GM23248 (cell line): ENCODE measurements at regions not wholly inside any gene's neighbourhood (a gene's known extent, or its start where the extent isn't known, plus 50 kb on each side); places are given as distances from the start of the nearest gene placed in this dataset.
A peak's percentile ranks its signal among the peaks of the same experiment; 100 is the strongest.

Experiments
- DNase-seq: peaks from one replicate; pipeline ENCODE4 v3.0.0-alpha.2; 2015
- H2AFZ ChIP-seq: fragments of 200-600 bp; sonication (generic); 2 replicates; pipeline ENCODE4 v1.6.1; 2016; ENCODE audit warnings: antibody characterized with exemption
- H3F3A ChIP-seq: fragments of 200-600 bp; sonication (generic); 2 replicates; pipeline ENCODE4 v1.6.1; 2016; ENCODE audit warnings: mild to moderate bottlenecking, antibody characterized with exemption, mixed run types; ENCODE audit not compliant: insufficient read depth
- H3K27ac ChIP-seq: fragments of 200-600 bp; sonication (generic); 2 replicates; pipeline ENCODE4 v1.5.1; 2016; ENCODE audit warnings: mild to moderate bottlenecking
- H3K27me3 ChIP-seq: fragments of 200-600 bp; sonication (generic); replicated peaks from 2 replicates; pipeline ENCODE4 v1.6.1; 2016; ENCODE audit warnings: mild to moderate bottlenecking; ENCODE audit not compliant: insufficient read depth
- H3K36me3 ChIP-seq: fragments of 200-600 bp; sonication (generic); 2 replicates; pipeline ENCODE4 v1.6.1; 2016; ENCODE audit warnings: low read depth, mild to moderate bottlenecking
- H3K4me1 ChIP-seq: fragments of 200-600 bp; sonication (generic); 2 replicates; pipeline ENCODE4 v1.6.1; 2016; ENCODE audit warnings: mild to moderate bottlenecking; ENCODE audit not compliant: insufficient read depth
- H3K4me2 ChIP-seq: fragments of 200-600 bp; sonication (generic); one replicate; pipeline ENCODE4 v1.6.1; 2016; ENCODE audit warnings: mild to moderate bottlenecking; ENCODE audit not compliant: unreplicated experiment
- H3K4me3 ChIP-seq: fragments of 200-600 bp; sonication (generic); 2 replicates; pipeline ENCODE4 v1.5.1; 2016; ENCODE audit warnings: mild to moderate bottlenecking
- H3K79me2 ChIP-seq: fragments of 200-600 bp; sonication (generic); 2 replicates; pipeline ENCODE4 v1.6.1; 2016; ENCODE audit warnings: mild to moderate bottlenecking; ENCODE audit not compliant: insufficient read depth
- H3K9ac ChIP-seq: fragments of 200-600 bp; sonication (generic); 2 replicates; pipeline ENCODE4 v1.6.1; 2016; ENCODE audit warnings: mild to moderate bottlenecking
- H3K9me2 ChIP-seq: fragments of 200-600 bp; sonication (generic); 2 replicates; pipeline ENCODE4 v1.6.1; 2016; ENCODE audit warnings: mixed run types, mild to moderate bottlenecking, moderate library complexity; ENCODE audit not compliant: insufficient read depth
- H3K9me3 ChIP-seq: fragments of 200-600 bp; sonication (generic); one replicate; pipeline ENCODE4 v1.6.1; 2017; ENCODE audit warnings: low read depth
- H4K20me1 ChIP-seq: fragments of 200-600 bp; sonication (generic); 2 replicates; pipeline ENCODE4 v1.6.0; 2016; ENCODE audit not compliant: insufficient read depth
- EZH2 ChIP-seq: fragments of 200-600 bp; sonication (generic); IDR thresholded peaks from 2 replicates; pipeline ENCODE4 v1.6.1; 2018; ENCODE audit warnings: antibody characterized with exemption, mild to moderate bottlenecking; ENCODE audit not compliant: insufficient read depth, poor library complexity, severe bottlenecking
- EZH2phosphoT487 ChIP-seq: fragments of 200-600 bp; sonication (generic); IDR thresholded peaks from 2 replicates; pipeline ENCODE4 v1.6.1; 2018; ENCODE audit warnings: antibody characterized with exemption, moderate library complexity, mild to moderate bottlenecking, low read depth; ENCODE audit not compliant: insufficient read depth
- WGBS, 2 experiments: methylation state at CpG; one replicate each; pipeline ENCODE4 v1.1.6; 2015 to 2017; ENCODE audit warnings: low lambda C conversion rate in 2 of 2, low coverage in 1 of 2; ENCODE audit errors: missing lambda C conversion rate in 2 of 2; 5-methylcytosine and 5-hydroxymethylcytosine counted together
- in situ Hi-C: fragments of 300-500 bp; cut with MboI; formaldehyde crosslinking; loops from 2 replicates; pipeline ENCODE4 v1.15.0; 2020

DNA sequence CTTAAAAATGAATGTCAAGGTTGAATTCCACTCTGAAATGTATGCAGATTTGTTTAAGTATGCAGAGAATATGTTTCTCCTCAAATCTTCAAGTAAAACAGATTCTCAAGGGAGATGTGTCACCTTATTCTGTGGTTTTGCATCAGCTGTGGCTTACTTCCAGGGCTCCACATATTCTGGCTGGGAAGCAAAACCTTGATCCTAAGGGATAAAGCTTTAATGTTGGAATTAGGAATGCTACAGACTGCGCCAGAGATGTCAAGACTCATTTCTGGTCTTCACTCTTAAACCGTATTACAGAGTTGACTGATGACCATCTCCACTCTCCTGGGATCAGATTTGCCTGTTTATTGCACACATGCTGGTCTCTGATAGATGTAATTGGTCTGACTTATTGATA is 143.9 kb upstream of the DIPK2B start:
- no peaks in the 10 kb centered on the region for H3K9me3 ChIP-seq
- DNase-seq = peak; percentile 78
- no peaks in the 10 kb centered on the region for H3K79me2 ChIP-seq
- no peak overlapping the region for H2AFZ ChIP-seq
- no peaks in the 10 kb centered on the region for H4K20me1 ChIP-seq
- H3K4me2 ChIP-seq = no peak overlapping the region
- H3K9me2 ChIP-seq = no peaks in the 10 kb centered on the region
- no peaks in the 10 kb centered on the region for H3K36me3 ChIP-seq
- H3K27me3 ChIP-seq = no peaks in the 10 kb centered on the region
- H3K4me1 ChIP-seq = peaks cover 38% of the 10 kb centered on the region
- H3K4me3 ChIP-seq = no peak overlapping the region
- 0 to 7% methylated on average over 2 of the region's 2 CpGs for whole genome bisulfite sequencing, 2 experiments
- no peak overlapping the region for H3K9ac ChIP-seq
- no peak for TF ChIP-seq EZH2phosphoT487
- no peak for TF ChIP-seq EZH2
- peaks cover 51% of the 10 kb centered on the region for H3F3A ChIP-seq
- in situ Hi-C loops = loop anchor here (25.0 kb wide), 1 partner anchor 1068 kb away; no protein-coding TSS in a partner anchor
- H3K27ac ChIP-seq = peak overlapping the region; percentile 54

DNA sequence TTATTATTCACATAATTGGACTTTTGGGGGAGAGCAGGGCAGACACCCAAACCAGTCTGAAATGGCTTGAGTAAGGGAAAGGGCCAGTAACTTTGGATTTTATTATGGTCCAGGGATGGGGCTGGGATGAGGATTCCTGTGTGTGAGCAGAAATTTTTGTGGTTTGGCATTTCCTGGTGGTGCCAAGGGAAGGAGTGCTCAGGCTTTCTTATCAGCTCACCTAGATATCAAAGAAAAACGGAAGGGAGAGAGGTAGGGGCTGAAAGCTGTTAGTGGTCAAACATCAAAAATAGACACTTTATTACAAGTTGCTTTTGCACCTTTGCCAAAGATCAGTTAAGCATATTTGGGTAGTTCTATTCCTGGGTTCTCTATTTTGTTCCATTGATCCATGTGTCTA is 128.5 kb upstream of the DIPK2B start:
- WGBS, 2 experiments = 60 to 85% methylated on average over 1 of the region's 1 CpG
- DNase-seq = no peak
- H3K36me3 ChIP-seq = no peaks in the 10 kb centered on the region
- TF ChIP-seq EZH2phosphoT487 = no peak
- TF ChIP-seq EZH2 = no peak
- H3K4me2 ChIP-seq = no peak overlapping the region
- H2AFZ ChIP-seq = no peak overlapping the region
- H3K27me3 ChIP-seq = no peaks in the 10 kb centered on the region
- H4K20me1 ChIP-seq = no peaks in the 10 kb centered on the region
- H3K9me2 ChIP-seq = no peaks in the 10 kb centered on the region
- in situ Hi-C loops = loop anchor here (25.0 kb wide), 1 partner anchor 1083 kb away; no protein-coding TSS in a partner anchor
- H3K4me1 ChIP-seq = no peaks in the 10 kb centered on the region; the same call in 1 of the 2 replicates
- H3K9ac ChIP-seq = no peak overlapping the region
- H3K4me3 ChIP-seq = no peak overlapping the region
- no peaks in the 10 kb centered on the region for H3K9me3 ChIP-seq
- H3F3A ChIP-seq = no peaks in the 10 kb centered on the region
- H3K27ac ChIP-seq = no peak overlapping the region
- H3K79me2 ChIP-seq = no peaks in the 10 kb centered on the region

- H2AFZ ChIP-seq = no peak overlapping the region
- H4K20me1 ChIP-seq = no peaks in the 10 kb centered on the region
- no peak overlapping the region for H3K4me2 ChIP-seq
- in situ Hi-C loops = loop anchor here (25.0 kb wide), 2 partner anchors 412 to 1087 kb away; no protein-coding TSS in a partner anchor
- no peaks in the 10 kb centered on the region for H3K36me3 ChIP-seq
- DNase-seq = no peak
- no peak overlapping the region for H3K9ac ChIP-seq
- no peak overlapping the region for H3K27ac ChIP-seq
- no peak for TF ChIP-seq EZH2
- TF ChIP-seq EZH2phosphoT487 = no peak
- no peak overlapping the region for H3K4me3 ChIP-seq
- 86 to 90% methylated on average over 3 of the region's 3 CpGs for WGBS, 2 experiments
- H3K27me3 ChIP-seq = no peaks in the 10 kb centered on the region
- H3F3A ChIP-seq = peaks cover 4% of the 10 kb centered on the region; the same call in 1 of the 2 replicates
- no peaks in the 10 kb centered on the region for H3K9me3 ChIP-seq
- H3K9me2 ChIP-seq = no peaks in the 10 kb centered on the region
- H3K4me1 ChIP-seq = peaks cover 22% of the 10 kb centered on the region
- H3K79me2 ChIP-seq = no peaks in the 10 kb centered on the region
These were observed 124.3 kb upstream of the DIPK2B start for GRCh38 chrX:45324941-45325340.

- Histone ChIP-seq H3K4me2 (no peak overlapping the region), H3F3A (peaks cover 4% of the 10 kb centered on the region; the same call in 1 of the 2 replicates), H2AFZ (no peak overlapping the region), H4K20me1 (no peaks in the 10 kb centered on the region), H3K27ac (no peak overlapping the region; the same call in none of the 2 replicates), H3K27me3 (no peaks in the 10 kb centered on the region), H3K36me3 (no peaks in the 10 kb centered on the region), H3K4me3 (no peak overlapping the region), H3K9me2 (no peaks in the 10 kb centered on the region), H3K4me1 (peaks cover 22% of the 10 kb centered on the region), H3K79me2 (no peaks in the 10 kb centered on the region), H3K9me3 (no peaks in the 10 kb centered on the region), H3K9ac (no peak overlapping the region)
- in situ Hi-C loops = loop anchor here (25.0 kb wide), 1 partner anchor 414 kb away; no protein-coding TSS in a partner anchor
- TF ChIP-seq EZH2phosphoT487 = no peak
- TF ChIP-seq EZH2 = no peak
- no peak for DNase-seq
- 97 to 100% methylated on average over 2 to 3 of the region's 3 CpGs for WGBS, 2 experiments
These were observed 122.7 kb upstream of the DIPK2B start for GRCh38 chrX:45323387-45323786.
